Lower leg skin (tissue), 4 donors: ENCODE measurements at regions not wholly inside any gene's neighbourhood (a gene's known extent, or its start where the extent isn't known, plus 50 kb on each side); places are given as distances from the start of the nearest gene placed in this dataset.

Experiments
- DNase-seq, 2 donors: peaks; one replicate each; pipeline ENCODE4 v3.0.0-alpha.2; 2019; ENCODE audit warnings: low spot score in 2 of 2
- H3K4me3 ChIP-seq: fragments of 200-600 bp; sonication (generic); 2 replicates; pipeline ENCODE4 v1.5.1; 2017; ENCODE audit warnings: mild to moderate bottlenecking, low read depth; ENCODE audit not compliant: poor library complexity, severe bottlenecking
- CTCF ChIP-seq, 3 donors: fragments of 450-650 bp; IDR thresholded peaks; one replicate each; pipeline ENCODE4 v1.5.1; 2016; ENCODE audit warnings: antibody characterized with exemption in 3 of 3, mild to moderate bottlenecking in 3 of 3, moderate library complexity in 2 of 3
- POLR2A ChIP-seq, 2 donors: fragments of 450-650 bp; IDR thresholded peaks; one replicate each; pipeline ENCODE4 v1.6.1; 2016 to 2017; ENCODE audit warnings: antibody characterized with exemption in 2 of 2, mild to moderate bottlenecking in 1 of 2, moderate library complexity in 1 of 2
- WGBS, 2 donors: methylation state at CpG; one replicate each; pipeline ENCODE4 v1.1.5; 2018; 5-methylcytosine and 5-hydroxymethylcytosine counted together
- intact Hi-C: fragments of 100-400 bp; cut with DNase I; formaldehyde crosslinking; loops from one replicate; pipeline ENCODE4 v1.15.0; 2023; ENCODE audit warnings: low total_unique reads

DNA sequence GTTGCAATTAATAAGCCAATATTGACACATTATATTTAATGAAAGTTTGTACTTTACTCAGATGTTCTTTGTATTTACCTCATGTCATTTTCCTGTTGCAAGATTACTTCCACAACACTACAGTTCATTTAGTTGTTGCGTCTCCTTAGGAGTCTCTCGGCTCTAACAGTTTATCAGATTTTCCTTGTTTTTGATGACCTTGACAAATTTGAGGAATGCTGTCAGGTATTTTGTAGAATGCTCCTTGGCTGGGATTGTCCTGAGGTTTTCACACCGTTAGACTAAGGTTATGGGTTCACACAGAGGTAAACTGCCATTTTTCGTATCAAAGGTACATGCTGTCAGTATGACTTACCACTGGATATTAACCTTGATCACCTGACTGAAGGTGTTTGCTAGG, 416.6 kb upstream of the TNP1 start:
- 91 to 94% methylated on average over 4 of the region's 4 CpGs for WGBS, 2 donors
- intact Hi-C loops: no loop called here
- H3K4me3 ChIP-seq: no peak overlapping the region
- TF ChIP-seq CTCF (IDR thresholded peaks at IDR 0.05) (no peak), POLR2A (IDR thresholded peaks at IDR 0.05) (no peak)
- DNase-seq: no peak

DNA sequence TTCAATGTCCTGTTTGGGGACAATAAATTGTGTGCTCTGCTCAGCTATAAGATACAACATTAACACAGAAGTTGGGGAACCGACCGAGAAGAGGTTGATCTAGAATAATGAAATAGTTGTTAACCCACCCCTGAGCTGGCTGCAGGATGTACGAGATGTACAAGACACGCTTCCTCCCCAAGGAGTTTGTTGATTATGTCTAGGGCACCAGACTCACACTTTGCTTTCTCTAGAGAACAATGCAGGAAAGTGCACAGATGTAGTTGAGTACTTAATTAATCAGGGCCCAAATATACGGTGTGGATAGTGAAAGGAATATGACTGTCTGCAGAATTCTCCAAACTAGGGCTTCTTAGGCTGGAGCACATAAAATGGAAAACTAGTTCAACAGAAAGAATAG, 415.2 kb upstream of the TNP1 start:
- intact Hi-C loops: no loop called here
- no peak for DNase-seq
- H3K4me3 ChIP-seq: no peak overlapping the region
- TF ChIP-seq CTCF (IDR thresholded peaks at IDR 0.05): no peak
- TF ChIP-seq POLR2A (IDR thresholded peaks at IDR 0.05): no peak
- WGBS, 2 donors: 66 to 77% methylated on average over 5 of the region's 5 CpGs

GRCh38 chr2:217274578-217274977, 414.7 kb upstream of the TNP1 start:
- TF ChIP-seq CTCF (IDR thresholded peaks at IDR 0.05): no peak
- no peak for TF ChIP-seq POLR2A (IDR thresholded peaks at IDR 0.05)
- no peak for DNase-seq
- intact Hi-C loops: no loop called here
- WGBS, 2 donors: 67 to 77% methylated on average over 4 of the region's 4 CpGs
- no peak overlapping the region for H3K4me3 ChIP-seq

DNA sequence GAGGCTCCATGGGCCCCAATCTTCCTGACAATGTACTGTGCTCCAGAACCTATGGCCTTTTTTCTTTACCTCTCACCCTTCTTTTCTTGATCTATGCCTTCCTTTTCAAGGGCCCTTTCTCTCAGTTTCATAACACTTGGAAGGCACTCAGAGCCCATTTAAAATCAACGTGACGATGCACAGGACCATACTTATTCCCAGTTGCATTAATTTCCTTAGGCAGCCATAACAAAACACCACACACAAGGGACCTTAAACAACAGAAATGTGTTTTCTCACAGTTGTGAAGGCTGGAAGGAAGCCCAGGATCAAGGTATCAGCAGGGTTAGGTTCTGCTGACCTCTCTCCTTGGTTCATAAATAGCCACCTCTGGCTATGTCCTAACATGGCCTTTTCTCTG, 414.0 kb upstream of the TNP1 start:
- no peak overlapping the region for H3K4me3 ChIP-seq
- DNase-seq: no peak
- intact Hi-C loops: no loop called here
- no peak for TF ChIP-seq POLR2A (IDR thresholded peaks at IDR 0.05)
- no peak for TF ChIP-seq CTCF (IDR thresholded peaks at IDR 0.05)
- WGBS, 2 donors: 66 to 73% methylated on average over 2 of the region's 2 CpGs

DNA sequence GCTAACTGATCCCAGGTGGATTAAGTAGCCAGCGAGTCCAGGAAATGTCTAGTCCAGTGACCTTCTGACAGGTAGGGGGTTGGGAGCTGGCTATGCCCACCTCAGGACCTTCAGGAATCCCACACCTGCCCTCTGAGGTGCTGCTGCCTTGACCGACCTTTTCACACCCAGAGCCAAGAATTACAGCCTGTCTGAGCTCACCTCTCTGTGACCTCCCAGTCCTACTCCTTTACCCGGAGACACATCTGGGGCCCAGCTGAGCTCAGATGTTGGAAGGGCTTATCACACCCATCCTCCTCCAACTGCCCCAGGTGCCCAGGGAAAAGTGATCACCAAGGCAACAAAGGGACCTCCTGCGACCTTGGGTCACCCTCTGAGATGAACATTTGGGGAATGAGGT, 413.3 kb upstream of the TNP1 start:
- 86 to 90% methylated on average over 4 of the region's 4 CpGs for WGBS, 2 donors
- TF ChIP-seq POLR2A (IDR thresholded peaks at IDR 0.05): no peak
- TF ChIP-seq CTCF (IDR thresholded peaks at IDR 0.05): no peak
- H3K4me3 ChIP-seq: no peak overlapping the region
- no peak for DNase-seq
- intact Hi-C loops: no loop called here

DNA sequence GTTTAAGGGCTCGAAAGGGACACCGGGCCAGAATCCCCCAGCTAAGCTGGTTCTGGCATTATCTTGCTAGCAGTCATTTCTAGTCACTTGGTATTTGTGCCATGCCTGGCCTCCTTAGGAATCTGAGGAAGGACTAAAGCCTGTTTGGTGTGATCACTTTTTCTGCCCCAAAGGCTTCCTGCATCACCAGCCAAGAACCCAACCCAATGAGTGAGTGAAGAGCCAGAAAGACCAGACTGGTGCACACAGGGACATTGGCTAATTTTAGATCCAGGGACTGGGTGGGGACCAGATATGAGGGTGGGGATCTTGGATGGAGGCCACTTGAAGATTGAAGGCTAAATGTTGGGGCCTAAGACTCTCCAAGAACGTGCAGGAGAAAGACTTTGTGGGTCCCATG, 411.9 kb upstream of the TNP1 start:
- H3K4me3 ChIP-seq: no peak overlapping the region
- DNase-seq: peak in 1 of 2 donors; percentile 45
- TF ChIP-seq CTCF (IDR thresholded peaks at IDR 0.05) (no peak), POLR2A (IDR thresholded peaks at IDR 0.05) (no peak)
- intact Hi-C loops: no loop called here
- WGBS, 2 donors: 20 to 36% methylated on average over 3 of the region's 3 CpGs
